Muscle layer of colon (tissue), 2 donors: ENCODE measurements at regions not wholly inside any gene's neighbourhood (a gene's known extent, or its start where the extent isn't known, plus 50 kb on each side); places are given as distances from the start of the nearest gene placed in this dataset.

ENCODE experiments used
- H3K27ac ChIP-seq: one replicate; pipeline ENCODE4 v1.7.0; 2013; ENCODE audit warnings: low read depth, mild to moderate bottlenecking, low read length, moderate library complexity
- H3K27me3 ChIP-seq, 2 donors: one replicate each; pipeline ENCODE4 v1.7.0; 2013; ENCODE audit warnings: low read length in 2 of 2, mild to moderate bottlenecking in 2 of 2; ENCODE audit not compliant: insufficient read depth in 2 of 2, control insufficient read depth in 1 of 2
- H3K36me3 ChIP-seq: one replicate; pipeline ENCODE4 v1.7.0; 2013; ENCODE audit warnings: mild to moderate bottlenecking, low read length; ENCODE audit not compliant: insufficient read depth
- H3K4me1 ChIP-seq: one replicate; pipeline ENCODE4 v1.7.0; 2013; ENCODE audit warnings: mild to moderate bottlenecking, low read length; ENCODE audit not compliant: insufficient read depth
- H3K4me3 ChIP-seq, 2 donors: one replicate each; pipeline ENCODE4 v1.7.0; 2013; ENCODE audit warnings: low read length in 2 of 2, low read depth in 1 of 2, mild to moderate bottlenecking in 1 of 2, moderate library complexity in 1 of 2
- H3K9ac ChIP-seq: one replicate; pipeline ENCODE4 v1.7.0; 2013; ENCODE audit warnings: low read length
- H3K9me3 ChIP-seq: one replicate; pipeline ENCODE4 v1.7.0; 2013; ENCODE audit warnings: mild to moderate bottlenecking, low read length
- donor health status: abdominal sarcoma.
- donor health status: Adenocarcinoma of cecum.

- peaks cover 3% of the 10 kb centered on the region for H3K4me1 ChIP-seq
- no peak overlapping the region for H3K27ac ChIP-seq
- no peak overlapping the region for H3K4me3 ChIP-seq
- H3K27me3 ChIP-seq = peaks cover 0 to 24% of the 10 kb centered on the region in 2 donors
- H3K9me3 ChIP-seq = no peaks in the 10 kb centered on the region
- H3K9ac ChIP-seq = no peak overlapping the region
- no peaks in the 10 kb centered on the region for H3K36me3 ChIP-seq
Observed at GRCh38 chr2:120442541-120442922, 96.6 kb downstream of the INHBB start.

- Histone ChIP-seq H3K9ac (no peak overlapping the region), H3K27me3 (peaks cover 0 to 24% of the 10 kb centered on the region in 2 donors), H3K4me1 (peaks cover 3% of the 10 kb centered on the region), H3K36me3 (no peaks in the 10 kb centered on the region), H3K9me3 (no peaks in the 10 kb centered on the region), H3K27ac (no peak overlapping the region), H3K4me3 (no peak overlapping the region)
Observed at GRCh38 chr2:120442923-120443571, 97.1 kb downstream of the INHBB start.

- H3K27ac ChIP-seq = no peak overlapping the region
- no peaks in the 10 kb centered on the region for H3K9me3 ChIP-seq
- peaks cover 3% of the 10 kb centered on the region for H3K4me1 ChIP-seq
- no peak overlapping the region for H3K4me3 ChIP-seq
- H3K36me3 ChIP-seq = no peaks in the 10 kb centered on the region
- no peak overlapping the region for H3K9ac ChIP-seq
- peaks cover 0 to 24% of the 10 kb centered on the region in 2 donors for H3K27me3 ChIP-seq
Observed at GRCh38 chr2:120443946-120444345, 98.0 kb downstream of the INHBB start.

- Histone ChIP-seq H3K27ac (no peak overlapping the region), H3K27me3 (peaks cover 0 to 24% of the 10 kb centered on the region in 2 donors), H3K4me1 (peaks cover 3% of the 10 kb centered on the region), H3K36me3 (no peaks in the 10 kb centered on the region), H3K4me3 (no peak overlapping the region), H3K9me3 (no peaks in the 10 kb centered on the region), H3K9ac (no peak overlapping the region)
Observed at GRCh38 chr2:120444691-120445240, 98.8 kb downstream of the INHBB start.

- no peaks in the 10 kb centered on the region for H3K9me3 ChIP-seq
- H3K27ac ChIP-seq = no peak overlapping the region
- no peak overlapping the region for H3K9ac ChIP-seq
- no peaks in the 10 kb centered on the region for H3K36me3 ChIP-seq
- peaks cover 3% of the 10 kb centered on the region for H3K4me1 ChIP-seq
- H3K27me3 ChIP-seq = peaks cover 0 to 24% of the 10 kb centered on the region in 2 donors
- H3K4me3 ChIP-seq = no peak overlapping the region
Observed at GRCh38 chr2:120445449-120446143, 99.7 kb downstream of the INHBB start.

- Histone ChIP-seq H3K27ac (no peak overlapping the region), H3K9ac (no peak overlapping the region), H3K9me3 (no peaks in the 10 kb centered on the region), H3K27me3 (peaks cover 0 to 19% of the 10 kb centered on the region in 2 donors), H3K4me3 (no peak overlapping the region), H3K36me3 (no peaks in the 10 kb centered on the region), H3K4me1 (peaks cover 3% of the 10 kb centered on the region)
Observed at GRCh38 chr2:120446236-120447126, 100.5 kb downstream of the INHBB start.

- H3K9ac ChIP-seq = no peak overlapping the region
- peaks cover 3% of the 10 kb centered on the region for H3K4me1 ChIP-seq
- H3K36me3 ChIP-seq = no peaks in the 10 kb centered on the region
- H3K27ac ChIP-seq = no peak overlapping the region
- H3K4me3 ChIP-seq = no peak overlapping the region
- H3K9me3 ChIP-seq = no peaks in the 10 kb centered on the region
- peaks cover 0 to 12% of the 10 kb centered on the region in 2 donors for H3K27me3 ChIP-seq
Observed at GRCh38 chr2:120447127-120447785, 101.3 kb downstream of the INHBB start.

- no peaks in the 10 kb centered on the region for H3K9me3 ChIP-seq
- H3K9ac ChIP-seq = no peak overlapping the region
- no peaks in the 10 kb centered on the region for H3K27me3 ChIP-seq
- no peak overlapping the region for H3K4me3 ChIP-seq
- no peak overlapping the region for H3K27ac ChIP-seq
- no peaks in the 10 kb centered on the region for H3K4me1 ChIP-seq
- H3K36me3 ChIP-seq = no peaks in the 10 kb centered on the region
Observed at GRCh38 chr2:120448436-120448835, 102.5 kb downstream of the INHBB start.

GRCh38 chr2:120448961-120449810 is 103.2 kb downstream of the INHBB start:
- H3K4me1 ChIP-seq = no peaks in the 10 kb centered on the region
- H3K9ac ChIP-seq = no peak overlapping the region
- H3K36me3 ChIP-seq = no peaks in the 10 kb centered on the region
- H3K27ac ChIP-seq = no peak overlapping the region
- no peak overlapping the region for H3K4me3 ChIP-seq
- no peaks in the 10 kb centered on the region for H3K27me3 ChIP-seq
- no peaks in the 10 kb centered on the region for H3K9me3 ChIP-seq

GRCh38 chr2:120450196-120450820 is 104.4 kb downstream of the INHBB start:
- Histone ChIP-seq H3K9ac (no peak overlapping the region), H3K4me3 (no peak overlapping the region), H3K27ac (no peak overlapping the region), H3K36me3 (no peaks in the 10 kb centered on the region), H3K9me3 (no peaks in the 10 kb centered on the region), H3K4me1 (no peaks in the 10 kb centered on the region), H3K27me3 (no peaks in the 10 kb centered on the region)
